CD4-positive, CD25-positive, alpha-beta regulatory T cell (primary cell): ENCODE measurements at regions not wholly inside any gene's neighbourhood (a gene's known extent, or its start where the extent isn't known, plus 50 kb on each side); places are given as distances from the start of the nearest gene placed in this dataset.

ENCODE experiments used
- ATAC-seq, 2 donors: fragments of 150-1000 bp; cut with Tn5 transposase; one replicate each; pipeline ENCODE4 v1.10.0; 2021; ENCODE audit warnings: low read depth in 2 of 2, moderate number of reproducible peaks in 2 of 2, moderate library complexity in 1 of 2
- DNase-seq, 3 donors: peaks; one replicate each; pipeline versions ENCODE4 v3.0.0 to v3.0.0-alpha.2; 2012 to 2022; ENCODE audit warnings: mixed read lengths in 1 of 3
- H3K27ac ChIP-seq: one replicate; pipeline ENCODE4 v1.7.0; 2013; ENCODE audit warnings: mild to moderate bottlenecking, low read length; ENCODE audit not compliant: insufficient read depth, poor library complexity, severe bottlenecking
- H3K27me3 ChIP-seq: one replicate; pipeline ENCODE4 v1.7.0; 2013; ENCODE audit warnings: low read length; ENCODE audit not compliant: control insufficient read depth, insufficient read depth
- H3K36me3 ChIP-seq: one replicate; pipeline ENCODE4 v1.7.0; 2013; ENCODE audit warnings: mild to moderate bottlenecking, low read length, moderate library complexity; ENCODE audit not compliant: control insufficient read depth, insufficient read depth
- H3K4me1 ChIP-seq: 2 replicates; pipeline ENCODE4 v1.7.0; 2013; ENCODE audit warnings: mild to moderate bottlenecking, low read length; ENCODE audit not compliant: insufficient read depth, control insufficient read depth, poor library complexity, severe bottlenecking
- H3K4me3 ChIP-seq: one replicate; pipeline ENCODE4 v1.7.0; 2013; ENCODE audit warnings: low read depth, mild to moderate bottlenecking, low read length, moderate library complexity
- H3K9me3 ChIP-seq, 2 experiments: 1 replicate in 1 of 2; 2 replicates in 1 of 2; pipeline ENCODE4 v1.7.0; 2013; ENCODE audit warnings: low read length in 2 of 2, mild to moderate bottlenecking in 1 of 2, moderate library complexity in 1 of 2; ENCODE audit not compliant: control insufficient read depth in 2 of 2
- H3K27ac Mint-ChIP-seq, 3 donors: one replicate each; pipeline ENCODE4 v1.8.0; 2020 to 2022; ENCODE audit warnings: mild to moderate bottlenecking in 3 of 3, mixed read lengths in 3 of 3, moderate library complexity in 2 of 3
- H3K27me3 Mint-ChIP-seq: one replicate; pipeline ENCODE4 v1.8.0; 2022; ENCODE audit warnings: mild to moderate bottlenecking, mixed read lengths
- H3K36me3 Mint-ChIP-seq: one replicate; pipeline ENCODE4 v1.8.0; 2020; ENCODE audit warnings: mixed read lengths
- H3K4me1 Mint-ChIP-seq, 4 donors: one replicate each; pipeline ENCODE4 v1.8.0; 2020 to 2022; ENCODE audit warnings: mixed read lengths in 4 of 4, mild to moderate bottlenecking in 1 of 4
- H3K4me3 Mint-ChIP-seq, 4 donors: one replicate each; pipeline ENCODE4 v1.8.0; 2020 to 2022; ENCODE audit warnings: mild to moderate bottlenecking in 4 of 4, mixed read lengths in 4 of 4, moderate library complexity in 3 of 4
- H3K9me3 Mint-ChIP-seq, 7 donors: one replicate each; pipeline ENCODE4 v1.8.0; 2020 to 2022; ENCODE audit warnings: mixed read lengths in 7 of 7, mild to moderate bottlenecking in 3 of 7, moderate library complexity in 2 of 7

GRCh38 chr12:74322792-74323191 lies 214.8 kb upstream of the ATXN7L3B start:
- no peak overlapping the region for H3K27ac ChIP-seq
- no peak overlapping the region for H3K27ac Mint-ChIP-seq
- no peaks in the 10 kb centered on the region for H3K9me3 ChIP-seq
- no peaks in the 10 kb centered on the region for H3K36me3 Mint-ChIP-seq
- no peaks in the 10 kb centered on the region for H3K27me3 Mint-ChIP-seq
- H3K4me3 ChIP-seq = no peak overlapping the region
- DNase-seq = no peak
- peaks cover 0 to 6% (median 0%) of the 10 kb centered on the region in 7 donors for H3K9me3 Mint-ChIP-seq
- H3K27me3 ChIP-seq = no peaks in the 10 kb centered on the region
- no peak for ATAC-seq
- H3K36me3 ChIP-seq = no peaks in the 10 kb centered on the region
- H3K4me3 Mint-ChIP-seq = no peak overlapping the region
- H3K4me1 Mint-ChIP-seq = no peaks in the 10 kb centered on the region
- no peaks in the 10 kb centered on the region for H3K4me1 ChIP-seq

- no peaks in the 10 kb centered on the region for H3K9me3 ChIP-seq
- H3K4me3 ChIP-seq = no peak overlapping the region
- no peak overlapping the region for H3K27ac ChIP-seq
- H3K36me3 Mint-ChIP-seq = no peaks in the 10 kb centered on the region
- no peaks in the 10 kb centered on the region for H3K27me3 Mint-ChIP-seq
- no peak overlapping the region for H3K27ac Mint-ChIP-seq
- DNase-seq (no peak), ATAC-seq (no peak)
- H3K4me1 Mint-ChIP-seq = no peaks in the 10 kb centered on the region
- H3K36me3 ChIP-seq = no peaks in the 10 kb centered on the region
- H3K4me1 ChIP-seq = no peaks in the 10 kb centered on the region
- H3K27me3 ChIP-seq = no peaks in the 10 kb centered on the region
- peaks cover 0 to 6% (median 1%) of the 10 kb centered on the region in 7 donors for H3K9me3 Mint-ChIP-seq
- H3K4me3 Mint-ChIP-seq = no peak overlapping the region
Observed at GRCh38 chr12:74328623-74329022, 209.0 kb upstream of the ATXN7L3B start.

- no peaks in the 10 kb centered on the region for H3K9me3 ChIP-seq
- Mint-ChIP-seq H3K27ac (no peak overlapping the region), H3K4me1 (peaks cover 0 to 5% (median 0%) of the 10 kb centered on the region in 4 donors), H3K4me3 (no peak overlapping the region), H3K9me3 (no peaks in the 10 kb centered on the region), H3K27me3 (no peaks in the 10 kb centered on the region), H3K36me3 (no peaks in the 10 kb centered on the region)
- no peak overlapping the region for H3K27ac ChIP-seq
- H3K4me1 ChIP-seq = no peaks in the 10 kb centered on the region
- ATAC-seq = no peak
- DNase-seq = no peak
- no peaks in the 10 kb centered on the region for H3K27me3 ChIP-seq
- H3K4me3 ChIP-seq = no peak overlapping the region
- no peaks in the 10 kb centered on the region for H3K36me3 ChIP-seq
Observed at GRCh38 chr12:74334780-74335179, 202.9 kb upstream of the ATXN7L3B start.

GRCh38 chr12:74337951-74338350 lies 199.7 kb upstream of the ATXN7L3B start:
- no peak overlapping the region for H3K4me3 ChIP-seq
- no peaks in the 10 kb centered on the region for H3K9me3 ChIP-seq
- no peak overlapping the region for H3K27ac Mint-ChIP-seq
- no peaks in the 10 kb centered on the region for H3K27me3 Mint-ChIP-seq
- no peaks in the 10 kb centered on the region for H3K36me3 ChIP-seq
- no peaks in the 10 kb centered on the region for H3K27me3 ChIP-seq
- H3K27ac ChIP-seq = no peak overlapping the region
- H3K36me3 Mint-ChIP-seq = no peaks in the 10 kb centered on the region
- no peaks in the 10 kb centered on the region for H3K9me3 Mint-ChIP-seq
- H3K4me3 Mint-ChIP-seq = no peak overlapping the region
- H3K4me1 ChIP-seq = no peaks in the 10 kb centered on the region
- peaks cover 0 to 5% (median 0%) of the 10 kb centered on the region in 4 donors for H3K4me1 Mint-ChIP-seq
- no peak for DNase-seq
- ATAC-seq = no peak

GRCh38 chr12:74339211-74339610 lies 198.4 kb upstream of the ATXN7L3B start:
- peaks cover 0 to 5% (median 0%) of the 10 kb centered on the region in 4 donors for H3K4me1 Mint-ChIP-seq
- H3K27ac Mint-ChIP-seq = no peak overlapping the region
- Histone ChIP-seq H3K4me3 (no peak overlapping the region), H3K27ac (no peak overlapping the region), H3K4me1 (no peaks in the 10 kb centered on the region), H3K9me3 (no peaks in the 10 kb centered on the region), H3K27me3 (no peaks in the 10 kb centered on the region), H3K36me3 (no peaks in the 10 kb centered on the region)
- no peaks in the 10 kb centered on the region for H3K36me3 Mint-ChIP-seq
- no peaks in the 10 kb centered on the region for H3K9me3 Mint-ChIP-seq
- H3K4me3 Mint-ChIP-seq = no peak overlapping the region
- ATAC-seq = no peak
- DNase-seq = no peak
- no peaks in the 10 kb centered on the region for H3K27me3 Mint-ChIP-seq

- no peak for ATAC-seq
- H3K36me3 ChIP-seq = no peaks in the 10 kb centered on the region
- Mint-ChIP-seq H3K9me3 (peaks cover 0 to 7% (median 0%) of the 10 kb centered on the region in 7 donors), H3K27ac (no peak overlapping the region), H3K4me1 (no peaks in the 10 kb centered on the region), H3K36me3 (no peaks in the 10 kb centered on the region), H3K27me3 (no peaks in the 10 kb centered on the region), H3K4me3 (no peak overlapping the region)
- no peaks in the 10 kb centered on the region for H3K4me1 ChIP-seq
- H3K27me3 ChIP-seq = no peaks in the 10 kb centered on the region
- no peak overlapping the region for H3K27ac ChIP-seq
- H3K4me3 ChIP-seq = no peak overlapping the region
- DNase-seq = no peak
- H3K9me3 ChIP-seq = no peaks in the 10 kb centered on the region
Observed at GRCh38 chr12:74349925-74350324, 187.7 kb upstream of the ATXN7L3B start.

- H3K27me3 ChIP-seq = no peaks in the 10 kb centered on the region
- no peak overlapping the region for H3K27ac Mint-ChIP-seq
- H3K27ac ChIP-seq = no peak overlapping the region
- H3K4me1 ChIP-seq = no peaks in the 10 kb centered on the region
- H3K9me3 Mint-ChIP-seq = peaks cover 0 to 13% (median 3%) of the 10 kb centered on the region in 7 donors
- no peak overlapping the region for H3K4me3 ChIP-seq
- H3K27me3 Mint-ChIP-seq = no peaks in the 10 kb centered on the region
- H3K36me3 Mint-ChIP-seq = no peaks in the 10 kb centered on the region
- H3K4me1 Mint-ChIP-seq = no peaks in the 10 kb centered on the region
- H3K9me3 ChIP-seq = no peaks in the 10 kb centered on the region
- H3K36me3 ChIP-seq = no peaks in the 10 kb centered on the region
- ATAC-seq (no peak), DNase-seq (peak in 1 of 3 donors; percentile 10)
- no peak overlapping the region for H3K4me3 Mint-ChIP-seq
Observed at GRCh38 chr12:74365178-74365964, 172.3 kb upstream of the ATXN7L3B start.

- no peaks in the 10 kb centered on the region for H3K36me3 ChIP-seq
- H3K27ac Mint-ChIP-seq = no peak overlapping the region
- peaks cover 0 to 4% (median 0%) of the 10 kb centered on the region in 7 donors for H3K9me3 Mint-ChIP-seq
- H3K27me3 ChIP-seq = no peaks in the 10 kb centered on the region
- no peak overlapping the region for H3K4me3 ChIP-seq
- H3K9me3 ChIP-seq = no peaks in the 10 kb centered on the region
- no peak overlapping the region for H3K27ac ChIP-seq
- H3K36me3 Mint-ChIP-seq = no peaks in the 10 kb centered on the region
- H3K4me1 Mint-ChIP-seq = no peaks in the 10 kb centered on the region
- H3K27me3 Mint-ChIP-seq = no peaks in the 10 kb centered on the region
- H3K4me1 ChIP-seq = no peaks in the 10 kb centered on the region
- DNase-seq = no peak
- no peak overlapping the region for H3K4me3 Mint-ChIP-seq
- no peak for ATAC-seq
Observed at GRCh38 chr12:74370608-74371216, 166.9 kb upstream of the ATXN7L3B start.
